OCI-LY7 (cell line): ENCODE measurements at regions not wholly inside any gene's neighbourhood (a gene's known extent, or its start where the extent isn't known, plus 50 kb on each side); places are given as distances from the start of the nearest gene placed in this dataset.

ENCODE experiments used
- BruUV-seq: library from RNA; stranded (reverse); fragments of 400-500 nt; replicated peaks from 2 replicates; lab custom pipeline; 2021; lab: Mats Ljungman, UMichigan
- CTCF ChIA-PET: fragments of 300-600 bp; sonication (Branson Sonifier 250); formaldehyde crosslinking; loops from one replicate; lab custom pipeline; 2022; ENCODE audit warnings: antibody characterized with exemption; ENCODE audit not compliant: unreplicated experiment; lab: Charles Lee
- POLR2A ChIA-PET: fragments of 300-600 bp; sonication (Branson Sonifier 250); formaldehyde crosslinking; loops from one replicate; lab custom pipeline; 2022; ENCODE audit warnings: antibody characterized with exemption; lab: Charles Lee
- DNase-seq: peaks from one replicate; pipeline ENCODE4 v3.0.0-alpha.2; 2015; ENCODE audit warnings: low spot score
- H2AFZ ChIP-seq: fragments of 200-600 bp; sonication (generic), shearing (Covaris generic); 2 replicates; pipeline ENCODE4 v1.6.1; 2014; ENCODE audit warnings: mild to moderate bottlenecking, antibody characterized with exemption, low read length, moderate library complexity
- H3K27ac ChIP-seq: fragments of 200-600 bp; sonication (generic); 2 replicates; pipeline ENCODE4 v1.5.1; 2014; ENCODE audit warnings: mixed run types, low read depth, mild to moderate bottlenecking, moderate library complexity, low read length, inconsistent platforms; ENCODE audit not compliant: poor library complexity, severe bottlenecking
- H3K36me3 ChIP-seq: fragments of 200-600 bp; sonication (generic); 2 replicates; pipeline ENCODE4 v1.6.1; 2014; ENCODE audit warnings: mild to moderate bottlenecking, antibody characterized with exemption, low read length, moderate library complexity, mixed read lengths; ENCODE audit not compliant: insufficient read depth
- H3K4me1 ChIP-seq: fragments of 200-600 bp; sonication (generic); 2 replicates; pipeline ENCODE4 v1.5.1; 2014; ENCODE audit warnings: mild to moderate bottlenecking, low read length; ENCODE audit not compliant: insufficient read depth, poor library complexity, severe bottlenecking
- H3K4me2 ChIP-seq: fragments of 200-600 bp; sonication (generic); 2 replicates; pipeline ENCODE4 v1.6.1; 2014; ENCODE audit warnings: mild to moderate bottlenecking, low read length
- H3K4me3 ChIP-seq: fragments of 200-600 bp; sonication (generic); 2 replicates; pipeline ENCODE4 v1.5.1; 2014; ENCODE audit warnings: mild to moderate bottlenecking, low read depth, low read length; ENCODE audit not compliant: poor library complexity, severe bottlenecking
- H3K79me2 ChIP-seq: fragments of 200-600 bp; sonication (generic); 2 replicates; pipeline ENCODE4 v1.6.1; 2016; ENCODE audit warnings: low read depth, mild to moderate bottlenecking, low read length, moderate library complexity, mixed read lengths; ENCODE audit not compliant: insufficient read depth
- H3K9me2 ChIP-seq: fragments of 200-600 bp; sonication (generic); 2 replicates; pipeline ENCODE4 v1.6.1; 2016; ENCODE audit warnings: mild to moderate bottlenecking, low read length, mixed read lengths; ENCODE audit not compliant: insufficient read depth
- H3K9me3 ChIP-seq: fragments of 200-600 bp; sonication (generic); 2 replicates; pipeline ENCODE4 v1.6.1; 2014; ENCODE audit warnings: mild to moderate bottlenecking, mixed run types, low read length, mixed read lengths
- H4K20me1 ChIP-seq: fragments of 200-600 bp; sonication (generic); 2 replicates; pipeline ENCODE4 v1.6.1; 2014; ENCODE audit warnings: mild to moderate bottlenecking, antibody characterized with exemption, low read length, moderate library complexity, mixed read lengths; ENCODE audit not compliant: insufficient read depth
- EZH2phosphoT487 ChIP-seq: fragments of 200-600 bp; sonication (generic); IDR thresholded peaks from 2 replicates; pipeline ENCODE4 v1.6.1; 2018; ENCODE audit warnings: low read depth, borderline replicate concordance, mild to moderate bottlenecking, mixed run types, antibody characterized with exemption, low read length, moderate library complexity, mixed read lengths
- intact Hi-C: fragments of 100-400 bp; cut with micrococcal nuclease; formaldehyde crosslinking; loops from one replicate; pipeline ENCODE4 v1.10.0; 2022; ENCODE audit not compliant: unreplicated experiment
- TF ChIP-seq, protein P1 (sequence below): fragments of 200-600 bp; sonication (generic); conservative IDR thresholded peaks from 2 replicates; pipeline ENCODE4 v1.5.1; 2014; ENCODE audit warnings: mild to moderate bottlenecking, antibody characterized with exemption, low read length, moderate library complexity, mixed read lengths

DNA sequence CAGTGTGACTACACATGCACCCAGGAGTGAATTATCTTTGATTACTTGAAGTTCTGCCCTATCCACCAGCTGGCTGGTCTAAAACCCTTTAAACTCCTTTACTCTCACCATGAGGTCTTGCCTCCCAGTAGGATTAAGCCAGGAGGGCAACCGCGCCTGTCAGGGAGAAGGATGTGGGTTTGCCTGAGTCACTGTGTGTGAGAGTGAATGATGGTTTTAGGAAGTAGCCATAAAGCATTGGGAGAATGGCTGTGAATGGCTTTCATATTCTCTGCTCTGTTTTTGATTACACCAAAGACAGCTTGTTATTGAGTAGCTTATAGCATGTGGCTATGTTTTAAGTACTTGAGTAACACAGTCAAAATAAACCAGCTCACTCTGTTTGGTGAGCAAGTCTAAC, 637.7 kb upstream of the TBL1XR1 start:
- no peak overlapping the region for H3K27ac ChIP-seq
- DNase-seq = no peak
- POLR2A ChIA-PET = interaction anchor here (0.6 to 1.1 kb wide), 2 partner anchors 9 to 448 kb away, joined by 3 to 4 read pairs; no protein-coding TSS in a partner anchor
- H3K79me2 ChIP-seq = no peaks in the 10 kb centered on the region
- no peaks in the 10 kb centered on the region for H3K4me1 ChIP-seq
- intact Hi-C loops = no loop called here
- no peak overlapping the region for H3K4me2 ChIP-seq
- H3K9me2 ChIP-seq = no peaks in the 10 kb centered on the region
- CTCF ChIA-PET = no interaction called here
- TF ChIP-seq, protein P1, sequence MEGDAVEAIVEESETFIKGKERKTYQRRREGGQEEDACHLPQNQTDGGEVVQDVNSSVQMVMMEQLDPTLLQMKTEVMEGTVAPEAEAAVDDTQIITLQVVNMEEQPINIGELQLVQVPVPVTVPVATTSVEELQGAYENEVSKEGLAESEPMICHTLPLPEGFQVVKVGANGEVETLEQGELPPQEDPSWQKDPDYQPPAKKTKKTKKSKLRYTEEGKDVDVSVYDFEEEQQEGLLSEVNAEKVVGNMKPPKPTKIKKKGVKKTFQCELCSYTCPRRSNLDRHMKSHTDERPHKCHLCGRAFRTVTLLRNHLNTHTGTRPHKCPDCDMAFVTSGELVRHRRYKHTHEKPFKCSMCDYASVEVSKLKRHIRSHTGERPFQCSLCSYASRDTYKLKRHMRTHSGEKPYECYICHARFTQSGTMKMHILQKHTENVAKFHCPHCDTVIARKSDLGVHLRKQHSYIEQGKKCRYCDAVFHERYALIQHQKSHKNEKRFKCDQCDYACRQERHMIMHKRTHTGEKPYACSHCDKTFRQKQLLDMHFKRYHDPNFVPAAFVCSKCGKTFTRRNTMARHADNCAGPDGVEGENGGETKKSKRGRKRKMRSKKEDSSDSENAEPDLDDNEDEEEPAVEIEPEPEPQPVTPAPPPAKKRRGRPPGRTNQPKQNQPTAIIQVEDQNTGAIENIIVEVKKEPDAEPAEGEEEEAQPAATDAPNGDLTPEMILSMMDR = no peak
- no peak for TF ChIP-seq EZH2phosphoT487
- no TSS peak for BruUV-seq
- no peaks in the 10 kb centered on the region for H3K36me3 ChIP-seq
- no peaks in the 10 kb centered on the region for H4K20me1 ChIP-seq
- no peaks in the 10 kb centered on the region for H3K9me3 ChIP-seq
- H3K4me3 ChIP-seq = no peak overlapping the region
- no peak overlapping the region for H2AFZ ChIP-seq

DNA sequence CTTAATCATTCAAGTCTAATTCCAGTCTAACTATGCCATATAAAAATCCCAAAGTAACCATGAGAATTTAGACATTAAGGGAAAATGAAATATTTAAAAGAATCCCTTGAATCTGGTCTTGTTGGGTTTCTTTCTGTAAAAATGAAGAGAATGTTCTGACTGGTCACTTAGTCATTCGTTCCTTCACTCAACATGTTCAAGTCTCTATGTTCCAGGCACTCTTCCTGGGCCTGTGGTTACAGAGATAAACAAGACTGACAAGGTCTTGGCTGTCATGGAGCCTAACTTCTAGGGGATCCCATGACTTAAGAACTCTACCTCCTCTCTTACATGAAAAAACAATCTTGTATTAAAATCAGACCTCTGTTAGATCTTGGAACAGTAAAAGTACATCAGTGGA, 638.6 kb upstream of the TBL1XR1 start:
- Histone ChIP-seq H3K36me3 (no peaks in the 10 kb centered on the region), H3K4me3 (no peak overlapping the region), H3K79me2 (no peaks in the 10 kb centered on the region), H3K9me2 (no peaks in the 10 kb centered on the region), H3K4me1 (no peaks in the 10 kb centered on the region), H4K20me1 (no peaks in the 10 kb centered on the region), H3K27ac (no peak overlapping the region), H2AFZ (no peak overlapping the region), H3K4me2 (no peak overlapping the region), H3K9me3 (no peaks in the 10 kb centered on the region)
- POLR2A ChIA-PET = interaction anchor here (1.3 kb wide), 1 partner anchor 14 kb away, joined by 3 read pairs; no protein-coding TSS in a partner anchor
- intact Hi-C loops = no loop called here
- TF ChIP-seq EZH2phosphoT487 = no peak
- TF ChIP-seq, protein P1 = no peak
- no peak for DNase-seq
- CTCF ChIA-PET = no interaction called here
- BruUV-seq = no TSS peak

DNA sequence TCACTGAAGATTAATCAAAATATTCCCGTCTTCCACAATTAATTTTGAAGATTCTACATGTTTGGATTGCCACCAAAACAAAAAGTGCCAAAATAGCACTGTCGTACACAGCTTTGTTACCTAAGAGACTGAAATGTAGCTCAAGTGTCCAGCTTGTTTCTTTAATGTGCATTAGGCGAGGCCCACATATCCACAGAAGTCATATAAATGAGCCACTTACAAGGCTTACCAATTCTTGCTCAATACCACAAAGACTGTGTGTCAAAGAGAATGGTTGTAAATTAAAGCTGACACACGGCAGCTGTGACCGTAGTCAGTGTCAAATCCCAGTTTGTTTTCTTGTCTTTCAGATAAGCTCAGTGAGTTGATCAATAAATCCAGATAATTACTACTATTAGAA, 639.4 kb upstream of the TBL1XR1 start:
- Histone ChIP-seq H3K4me2 (no peak overlapping the region), H3K4me1 (no peaks in the 10 kb centered on the region), H3K27ac (no peak overlapping the region), H3K79me2 (no peaks in the 10 kb centered on the region), H2AFZ (no peak overlapping the region), H4K20me1 (no peaks in the 10 kb centered on the region), H3K9me2 (no peaks in the 10 kb centered on the region), H3K36me3 (no peaks in the 10 kb centered on the region), H3K9me3 (no peaks in the 10 kb centered on the region), H3K4me3 (no peak overlapping the region)
- TF ChIP-seq EZH2phosphoT487 = no peak
- TF ChIP-seq, protein P1 = no peak
- intact Hi-C loops = no loop called here
- ChIA-PET CTCF (no interaction called here), POLR2A (interaction anchor here (0.5 to 1.3 kb wide), 2 partner anchors 9 to 13 kb away, joined by 3 read pairs; no protein-coding TSS in a partner anchor)
- no TSS peak for BruUV-seq
- DNase-seq = no peak
